Raji (cell line): ENCODE measurements at regions not wholly inside any gene's neighbourhood (a gene's known extent, or its start where the extent isn't known, plus 50 kb on each side); places are given as distances from the start of the nearest gene placed in this dataset.
A peak's percentile ranks its signal among the peaks of the same experiment; 100 is the strongest.

Source experiments
- POLR2A ChIP-seq: IDR thresholded peaks from 2 replicates; pipeline ENCODE4 v1.6.1; 2011; ENCODE audit warnings: low read depth, low read length, control low read depth; ENCODE audit not compliant: insufficient read depth

GRCh38 chr3:195989921-195990840, 81.8 kb upstream of the TNK2 start:
- TF ChIP-seq POLR2A: peak; percentile 72
